ENCODE measurements at regions not wholly inside any gene's neighbourhood (a gene's known extent, or its start where the extent isn't known, plus 50 kb on each side); places are given as distances from the start of the nearest gene placed in this dataset.

GRCh38 chr10:94093286-94093905, 99.7 kb downstream of the PLCE1 start:
- Histone ChIP-seq H3K4me1 (ENCODE audit: control insufficient read depth in 1 of 2, extremely low read depth in 1 of 2, insufficient read depth in 2 of 2, low read length in 2 of 2) (no peaks in the 10 kb centered on the region), H3K36me3 (ENCODE audit: control insufficient read depth in 2 of 2, extremely low read depth in 1 of 2, insufficient read depth in 1 of 2, low read length in 1 of 2) (no peaks in the 10 kb centered on the region), H3K27me3 (replicated peaks in 1 of 2; ENCODE audit: control insufficient read depth in 2 of 2, extremely low read depth in 1 of 2, insufficient read depth in 2 of 2, low read length in 1 of 2) (no peaks in the 10 kb centered on the region), H3K9me3 (no peaks in the 10 kb centered on the region), H3K27ac (ENCODE audit: low read length) (no peak overlapping the region), H3K4me3 (ENCODE audit: control insufficient read depth in 1 of 2, extremely low read depth in 1 of 2, low read length in 1 of 2) (no peak overlapping the region)
- ChIA-PET CTCF (interaction anchor here in 1 of 2 donors (0.7 kb wide), 1 partner anchor 1372 kb away, joined by 8 read pairs; no protein-coding TSS in a partner anchor), POLR2A (no interaction called here)
- Mint-ChIP-seq H3K27me3 (peaks cover 4 to 17% of the 10 kb centered on the region in 2 donors), H3K9me3 (peaks cover 0 to 4% (median 0%) of the 10 kb centered on the region in 3 donors), H3K36me3 (no peaks in the 10 kb centered on the region), H3K27ac (no peak overlapping the region), H3K4me1 (no peaks in the 10 kb centered on the region), H3K4me3 (no peak overlapping the region)
- no peak for ATAC-seq (replicated peaks in 1 of 4)
- DNase-seq = no peak
- WGBS (ENCODE audit: insufficient coverage) = 82% methylated on average over 1 of the region's 2 CpGs

DNA sequence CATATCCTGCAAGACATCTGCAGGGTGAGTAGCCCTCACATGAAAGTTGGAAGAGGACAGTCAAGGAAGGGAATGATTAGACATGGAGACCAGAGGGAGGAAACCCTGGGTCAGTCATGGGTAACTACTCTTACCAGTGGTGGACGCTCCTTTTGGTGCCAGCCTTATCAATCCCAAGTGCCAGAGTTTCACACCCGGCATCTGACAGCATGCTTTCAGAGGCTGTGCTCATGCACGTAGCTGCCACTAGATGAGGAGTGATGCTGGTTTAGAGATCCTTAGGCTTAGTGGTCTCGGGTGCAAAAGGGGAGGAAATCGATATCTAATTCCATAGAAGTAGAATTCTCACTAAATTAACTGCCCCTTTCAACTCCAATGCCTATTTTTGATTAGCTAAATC, 100.8 kb downstream of the PLCE1 start:
- DNase-seq = no peak
- no peaks in the 10 kb centered on the region for H3K9me3 ChIP-seq
- no peaks in the 10 kb centered on the region for H3K36me3 ChIP-seq (ENCODE audit: control insufficient read depth in 2 of 2, extremely low read depth in 1 of 2, insufficient read depth in 1 of 2, low read length in 1 of 2)
- H3K4me1 Mint-ChIP-seq = no peaks in the 10 kb centered on the region
- H3K36me3 Mint-ChIP-seq = no peaks in the 10 kb centered on the region
- H3K4me1 ChIP-seq (ENCODE audit: control insufficient read depth in 1 of 2, extremely low read depth in 1 of 2, insufficient read depth in 2 of 2, low read length in 2 of 2) = no peaks in the 10 kb centered on the region
- ATAC-seq (replicated peaks in 1 of 4) = no peak
- peaks cover 4 to 16% of the 10 kb centered on the region in 2 donors for H3K27me3 Mint-ChIP-seq
- POLR2A ChIA-PET = no interaction called here
- WGBS (ENCODE audit: insufficient coverage) = 100% methylated on average over 2 of the region's 5 CpGs
- no peak overlapping the region for H3K4me3 ChIP-seq (ENCODE audit: control insufficient read depth in 1 of 2, extremely low read depth in 1 of 2, low read length in 1 of 2)
- no peak overlapping the region for H3K4me3 Mint-ChIP-seq
- no peaks in the 10 kb centered on the region for H3K27me3 ChIP-seq (replicated peaks in 1 of 2; ENCODE audit: control insufficient read depth in 2 of 2, extremely low read depth in 1 of 2, insufficient read depth in 2 of 2, low read length in 1 of 2)
- H3K27ac ChIP-seq (ENCODE audit: low read length) = no peak overlapping the region
- peaks cover 0 to 4% (median 0%) of the 10 kb centered on the region in 3 donors for H3K9me3 Mint-ChIP-seq
- H3K27ac Mint-ChIP-seq = no peak overlapping the region
- CTCF ChIA-PET = no interaction called here

GRCh38 chr10:94097656-94098055, 103.9 kb downstream of the PLCE1 start:
- no peak for ATAC-seq (replicated peaks in 1 of 4)
- peaks cover 0 to 4% (median 0%) of the 10 kb centered on the region in 3 donors for H3K9me3 Mint-ChIP-seq
- POLR2A ChIA-PET = no interaction called here
- Histone ChIP-seq H3K36me3 (ENCODE audit: control insufficient read depth in 2 of 2, extremely low read depth in 1 of 2, insufficient read depth in 1 of 2, low read length in 1 of 2) (no peaks in the 10 kb centered on the region), H3K4me1 (ENCODE audit: control insufficient read depth in 1 of 2, extremely low read depth in 1 of 2, insufficient read depth in 2 of 2, low read length in 2 of 2) (no peaks in the 10 kb centered on the region), H3K27ac (ENCODE audit: low read length) (no peak overlapping the region), H3K4me3 (ENCODE audit: control insufficient read depth in 1 of 2, extremely low read depth in 1 of 2, low read length in 1 of 2) (no peak overlapping the region), H3K27me3 (replicated peaks in 1 of 2; ENCODE audit: control insufficient read depth in 2 of 2, extremely low read depth in 1 of 2, insufficient read depth in 2 of 2, low read length in 1 of 2) (peaks cover 0 to 3% of the 10 kb centered on the region in 2 experiments), H3K9me3 (no peaks in the 10 kb centered on the region)
- CTCF ChIA-PET = interaction anchor here in 1 of 2 donors (0.6 kb wide), 1 partner anchor 106 kb away, joined by 3 read pairs; no protein-coding TSS in a partner anchor
- WGBS (ENCODE audit: insufficient coverage) = 79% methylated on average over 2 of the region's 2 CpGs
- no peaks in the 10 kb centered on the region for H3K4me1 Mint-ChIP-seq
- peaks cover 8 to 29% of the 10 kb centered on the region in 2 donors for H3K27me3 Mint-ChIP-seq
- H3K36me3 Mint-ChIP-seq = no peaks in the 10 kb centered on the region
- no peak for DNase-seq
- H3K27ac Mint-ChIP-seq = no peak overlapping the region
- H3K4me3 Mint-ChIP-seq = no peak overlapping the region

- H3K36me3 ChIP-seq (ENCODE audit: control insufficient read depth in 2 of 2, extremely low read depth in 1 of 2, insufficient read depth in 1 of 2, low read length in 1 of 2) = no peaks in the 10 kb centered on the region
- POLR2A ChIA-PET = no interaction called here
- no peak overlapping the region for H3K4me3 ChIP-seq (ENCODE audit: control insufficient read depth in 1 of 2, extremely low read depth in 1 of 2, low read length in 1 of 2)
- no peak overlapping the region for H3K4me3 Mint-ChIP-seq
- H3K27me3 ChIP-seq (replicated peaks in 1 of 2; ENCODE audit: control insufficient read depth in 2 of 2, extremely low read depth in 1 of 2, insufficient read depth in 2 of 2, low read length in 1 of 2) = peaks cover 0 to 3% of the 10 kb centered on the region in 2 experiments
- CTCF ChIA-PET = no interaction called here
- H3K36me3 Mint-ChIP-seq = no peaks in the 10 kb centered on the region
- no peaks in the 10 kb centered on the region for H3K4me1 Mint-ChIP-seq
- no peaks in the 10 kb centered on the region for H3K9me3 ChIP-seq
- H3K27ac ChIP-seq (ENCODE audit: low read length) = no peak overlapping the region
- no peak overlapping the region for H3K27ac Mint-ChIP-seq
- no peaks in the 10 kb centered on the region for H3K4me1 ChIP-seq (ENCODE audit: control insufficient read depth in 1 of 2, extremely low read depth in 1 of 2, insufficient read depth in 2 of 2, low read length in 2 of 2)
- H3K27me3 Mint-ChIP-seq = peaks cover 9 to 26% of the 10 kb centered on the region in 2 donors
- no peak for DNase-seq
- whole genome bisulfite sequencing (ENCODE audit: insufficient coverage) = 31% methylated on average over 2 of the region's 3 CpGs
- H3K9me3 Mint-ChIP-seq = peaks cover 0 to 4% (median 0%) of the 10 kb centered on the region in 3 donors
- ATAC-seq (replicated peaks in 1 of 4) = no peak
These were observed 105.2 kb downstream of the PLCE1 start for GRCh38 chr10:94098896-94099295.

- ChIA-PET CTCF (no interaction called here), POLR2A (no interaction called here)
- 40% methylated on average over 1 of the region's 1 CpG for WGBS (ENCODE audit: insufficient coverage)
- no peaks in the 10 kb centered on the region for H3K4me1 ChIP-seq (ENCODE audit: control insufficient read depth in 1 of 2, extremely low read depth in 1 of 2, insufficient read depth in 2 of 2, low read length in 2 of 2)
- H3K9me3 ChIP-seq = no peaks in the 10 kb centered on the region
- H3K4me3 Mint-ChIP-seq = no peak overlapping the region
- H3K27ac ChIP-seq (ENCODE audit: low read length) = no peak overlapping the region
- ATAC-seq (replicated peaks in 1 of 4) (no peak), DNase-seq (no peak)
- H3K27me3 Mint-ChIP-seq = peaks cover 9 to 31% of the 10 kb centered on the region in 2 donors
- H3K27me3 ChIP-seq (replicated peaks in 1 of 2; ENCODE audit: control insufficient read depth in 2 of 2, extremely low read depth in 1 of 2, insufficient read depth in 2 of 2, low read length in 1 of 2) = peaks cover 0 to 3% of the 10 kb centered on the region in 2 experiments
- H3K4me3 ChIP-seq (ENCODE audit: control insufficient read depth in 1 of 2, extremely low read depth in 1 of 2, low read length in 1 of 2) = no peak overlapping the region
- H3K36me3 Mint-ChIP-seq = no peaks in the 10 kb centered on the region
- no peaks in the 10 kb centered on the region for H3K4me1 Mint-ChIP-seq
- H3K9me3 Mint-ChIP-seq = peaks cover 0 to 1% (median 0%) of the 10 kb centered on the region in 3 donors
- H3K36me3 ChIP-seq (ENCODE audit: control insufficient read depth in 2 of 2, extremely low read depth in 1 of 2, insufficient read depth in 1 of 2, low read length in 1 of 2) = no peaks in the 10 kb centered on the region
- H3K27ac Mint-ChIP-seq = no peak overlapping the region
These were observed 108.2 kb downstream of the PLCE1 start for GRCh38 chr10:94101894-94102293.

- Histone ChIP-seq H3K27ac (ENCODE audit: low read length) (no peak overlapping the region), H3K27me3 (replicated peaks in 1 of 2; ENCODE audit: control insufficient read depth in 2 of 2, extremely low read depth in 1 of 2, insufficient read depth in 2 of 2, low read length in 1 of 2) (peaks cover 0 to 3% of the 10 kb centered on the region in 2 experiments), H3K4me1 (ENCODE audit: control insufficient read depth in 1 of 2, extremely low read depth in 1 of 2, insufficient read depth in 2 of 2, low read length in 2 of 2) (no peaks in the 10 kb centered on the region), H3K36me3 (ENCODE audit: control insufficient read depth in 2 of 2, extremely low read depth in 1 of 2, insufficient read depth in 1 of 2, low read length in 1 of 2) (no peaks in the 10 kb centered on the region), H3K9me3 (no peaks in the 10 kb centered on the region), H3K4me3 (ENCODE audit: control insufficient read depth in 1 of 2, extremely low read depth in 1 of 2, low read length in 1 of 2) (no peak overlapping the region)
- DNase-seq (no peak), ATAC-seq (replicated peaks in 1 of 4) (no peak)
- Mint-ChIP-seq H3K36me3 (no peaks in the 10 kb centered on the region), H3K4me3 (no peak overlapping the region), H3K27me3 (peaks cover 9 to 30% of the 10 kb centered on the region in 2 donors), H3K4me1 (no peaks in the 10 kb centered on the region), H3K9me3 (no peaks in the 10 kb centered on the region), H3K27ac (no peak overlapping the region)
- CTCF ChIA-PET = no interaction called here
- POLR2A ChIA-PET = no interaction called here
- WGBS (ENCODE audit: insufficient coverage) = 64% methylated on average over 3 of the region's 5 CpGs
These were observed 108.7 kb downstream of the PLCE1 start for GRCh38 chr10:94102436-94102835.

- Mint-ChIP-seq H3K4me1 (no peaks in the 10 kb centered on the region), H3K27me3 (peaks cover 9 to 25% of the 10 kb centered on the region in 2 donors), H3K27ac (no peak overlapping the region), H3K36me3 (no peaks in the 10 kb centered on the region), H3K9me3 (no peaks in the 10 kb centered on the region), H3K4me3 (no peak overlapping the region)
- H3K27me3 ChIP-seq (replicated peaks in 1 of 2; ENCODE audit: control insufficient read depth in 2 of 2, extremely low read depth in 1 of 2, insufficient read depth in 2 of 2, low read length in 1 of 2) = peaks cover 3 to 4% of the 10 kb centered on the region in 2 experiments
- POLR2A ChIA-PET = no interaction called here
- no peaks in the 10 kb centered on the region for H3K36me3 ChIP-seq (ENCODE audit: control insufficient read depth in 2 of 2, extremely low read depth in 1 of 2, insufficient read depth in 1 of 2, low read length in 1 of 2)
- no peak for DNase-seq
- no peak overlapping the region for H3K4me3 ChIP-seq (ENCODE audit: control insufficient read depth in 1 of 2, extremely low read depth in 1 of 2, low read length in 1 of 2)
- H3K4me1 ChIP-seq (ENCODE audit: control insufficient read depth in 1 of 2, extremely low read depth in 1 of 2, insufficient read depth in 2 of 2, low read length in 2 of 2) = no peaks in the 10 kb centered on the region
- no peak for ATAC-seq (replicated peaks in 1 of 4)
- H3K9me3 ChIP-seq = no peaks in the 10 kb centered on the region
- H3K27ac ChIP-seq (ENCODE audit: low read length) = no peak overlapping the region
- 57% methylated on average over 1 of the region's 2 CpGs for WGBS (ENCODE audit: insufficient coverage)
- CTCF ChIA-PET = no interaction called here
These were observed 109.5 kb downstream of the PLCE1 start for GRCh38 chr10:94103192-94103591.
